Prostate gland (tissue), 2 donors: ENCODE measurements at regions not wholly inside any gene's neighbourhood (a gene's known extent, or its start where the extent isn't known, plus 50 kb on each side); places are given as distances from the start of the nearest gene placed in this dataset.
A peak's percentile ranks its signal among the peaks of the same experiment; 100 is the strongest.

Source experiments
- DNase-seq: peaks from one replicate; pipeline ENCODE4 v3.0.0-alpha.2; 2019; ENCODE audit warnings: low spot score
- H3K27ac ChIP-seq, 2 donors: fragments of 200-600 bp; sonication (generic); 2 replicates each; pipeline ENCODE4 v1.5.1; 2017 to 2019
- H3K27me3 ChIP-seq: fragments of 200-600 bp; sonication (generic); replicated peaks from 2 replicates; pipeline ENCODE4 v1.5.1; 2019; ENCODE audit not compliant: insufficient read depth
- H3K36me3 ChIP-seq, 2 donors: fragments of 200-600 bp; sonication (generic); 1 replicate in 1 of 2; 2 replicates in 1 of 2; pipeline versions ENCODE4 v1.5.1 to v1.8.1; 2017 to 2019
- H3K4me1 ChIP-seq: fragments of 200-600 bp; sonication (generic); replicated peaks from 2 replicates; pipeline ENCODE4 v1.5.1; 2019
- H3K4me3 ChIP-seq, 2 donors: fragments of 200-600 bp; sonication (generic); 2 replicates each; pipeline ENCODE4 v1.5.1; 2017 to 2019
- H3K9me3 ChIP-seq: fragments of 200-600 bp; sonication (generic); 2 replicates; pipeline ENCODE4 v1.5.1; 2017
- CTCF ChIP-seq, 4 experiments: fragments of 200-600 bp in 2 of 4; fragments of 450-650 bp in 2 of 4; sonication (generic) in 2 of 4; IDR thresholded peaks; 1 replicate in 3 of 4; 2 replicates in 1 of 4; pipeline ENCODE4 v1.5.1; 2016 to 2019; ENCODE audit warnings: antibody characterized with exemption in 4 of 4, mild to moderate bottlenecking in 2 of 4, moderate library complexity in 2 of 4
- POLR2A ChIP-seq: fragments of 450-650 bp; IDR thresholded peaks from one replicate; pipeline ENCODE4 v1.6.1; 2016; ENCODE audit warnings: antibody characterized with exemption, mild to moderate bottlenecking
- POLR2AphosphoS5 ChIP-seq: sonication (generic); formaldehyde crosslinking; IDR thresholded peaks from one replicate; pipeline ENCODE4 v1.6.1; 2017; ENCODE audit warnings: antibody characterized with exemption
- WGBS: methylation state at CpG from one replicate; pipeline ENCODE4 v1.1.5; 2018; 5-methylcytosine and 5-hydroxymethylcytosine counted together
- intact Hi-C: fragments of 100-400 bp; cut with DNase I; formaldehyde crosslinking; loops from one replicate; pipeline ENCODE4 v1.14.2; 2022

- 66% methylated on average over 5 of the region's 5 CpGs for WGBS
Observed at GRCh38 chr14:49287004-49287403, 299.2 kb downstream of the RPS29 start.

GRCh38 chr14:49286257-49286983 is 299.8 kb downstream of the RPS29 start:
- intact Hi-C loops = no loop called here
- WGBS = 85% methylated on average over 1 of the region's 1 CpG
- TF ChIP-seq CTCF (IDR thresholded peaks at IDR 0.05) (no peak), POLR2A (no peak), POLR2AphosphoS5 (no peak)
- Histone ChIP-seq H3K36me3 (no peaks in the 10 kb centered on the region), H3K27me3 (no peaks in the 10 kb centered on the region), H3K4me1 (no peaks in the 10 kb centered on the region), H3K27ac (no peak overlapping the region), H3K4me3 (no peak overlapping the region), H3K9me3 (no peaks in the 10 kb centered on the region)
- no peak for DNase-seq

More at GRCh38 chr14:49287004-49287403, 299.2 kb downstream of the RPS29 start:
- Histone ChIP-seq H3K9me3 (no peaks in the 10 kb centered on the region), H3K4me3 (no peak overlapping the region), H3K36me3 (no peaks in the 10 kb centered on the region), H3K4me1 (no peaks in the 10 kb centered on the region), H3K27ac (no peak overlapping the region), H3K27me3 (no peaks in the 10 kb centered on the region)
- TF ChIP-seq CTCF (IDR thresholded peaks at IDR 0.05) (no peak), POLR2A (no peak), POLR2AphosphoS5 (no peak)
- DNase-seq = no peak
- intact Hi-C loops = no loop called here

GRCh38 chr14:49280566-49280965 is 305.6 kb downstream of the RPS29 start:
- intact Hi-C loops = no loop called here
- WGBS = 38% methylated on average over 1 of the region's 1 CpG

GRCh38 chr14:49250517-49250916 is 335.7 kb downstream of the RPS29 start:
- H3K4me1 ChIP-seq = no peaks in the 10 kb centered on the region
- no peak overlapping the region for H3K27ac ChIP-seq
- no peaks in the 10 kb centered on the region for H3K36me3 ChIP-seq
- H3K4me3 ChIP-seq = no peak overlapping the region
- WGBS = 94% methylated on average over 6 of the region's 6 CpGs
- no peaks in the 10 kb centered on the region for H3K9me3 ChIP-seq
- TF ChIP-seq CTCF (IDR thresholded peaks at IDR 0.05) (no peak), POLR2A (no peak), POLR2AphosphoS5 (no peak)
- no peaks in the 10 kb centered on the region for H3K27me3 ChIP-seq
- intact Hi-C loops = no loop called here
- DNase-seq = no peak

More at GRCh38 chr14:49280566-49280965, 305.6 kb downstream of the RPS29 start:
- H3K36me3 ChIP-seq = no peaks in the 10 kb centered on the region
- H3K9me3 ChIP-seq = no peaks in the 10 kb centered on the region
- H3K27me3 ChIP-seq = no peaks in the 10 kb centered on the region
- TF ChIP-seq CTCF (IDR thresholded peaks at IDR 0.05) (no peak), POLR2AphosphoS5 (peak; percentile 23), POLR2A (no peak)
- H3K4me3 ChIP-seq = no peak overlapping the region
- H3K4me1 ChIP-seq = no peaks in the 10 kb centered on the region
- DNase-seq = no peak
- H3K27ac ChIP-seq = peak overlapping the region in 1 of 2 donors; percentile 9

GRCh38 chr14:49250109-49250508 is 336.1 kb downstream of the RPS29 start:
- H3K4me1 ChIP-seq = no peaks in the 10 kb centered on the region
- H3K27me3 ChIP-seq = no peaks in the 10 kb centered on the region
- H3K27ac ChIP-seq = no peak overlapping the region
- no peaks in the 10 kb centered on the region for H3K36me3 ChIP-seq
- DNase-seq = no peak
- H3K4me3 ChIP-seq = no peak overlapping the region
- WGBS = 85% methylated on average over 4 of the region's 4 CpGs
- TF ChIP-seq CTCF (IDR thresholded peaks at IDR 0.05) (no peak), POLR2AphosphoS5 (no peak), POLR2A (no peak)
- no peaks in the 10 kb centered on the region for H3K9me3 ChIP-seq
- intact Hi-C loops = no loop called here
